HepG2 (cell line): ENCODE measurements at regions not wholly inside any gene's neighbourhood (a gene's known extent, or its start where the extent isn't known, plus 50 kb on each side); places are given as distances from the start of the nearest gene placed in this dataset.

ENCODE experiments used
- GTF2F1 ChIP-seq: fragments of 150-350 bp; IDR thresholded peaks from 2 replicates; pipeline ENCODE4 v1.6.1; 2014; ENCODE audit warnings: low read length
- JDP2 ChIP-seq: sonication (generic); formaldehyde crosslinking; IDR thresholded peaks from 2 replicates; pipeline ENCODE4 v1.8.1; 2022; ENCODE audit warnings: missing genetic modification reagents, borderline replicate concordance
- KMT2B ChIP-seq: IDR thresholded peaks from 2 replicates; pipeline ENCODE4 v1.6.1; 2016; ENCODE audit warnings: missing genetic modification reagents, missing compliant biosample characterization
- NR2F2 ChIP-seq: IDR thresholded peaks from 2 replicates; pipeline ENCODE4 v1.6.1; 2012; ENCODE audit warnings: low read depth, inconsistent platforms, borderline replicate concordance
- PCBP2 ChIP-seq: fragments of 200-400 bp; formaldehyde crosslinking; optimal IDR thresholded peaks from 2 replicates; pipeline ENCODE3; 2018; ENCODE audit warnings: low read length, low read depth; ENCODE audit not compliant: poor library complexity, severe bottlenecking
- PHF5A ChIP-seq: IDR thresholded peaks from one replicate; pipeline ENCODE4 v1.6.1; 2018; ENCODE audit warnings: low read depth, missing genetic modification reagents; ENCODE audit not compliant: unreplicated experiment
- POLR2A ChIP-seq, 2 experiments: IDR thresholded peaks; 2 replicates each; pipeline ENCODE4 v1.6.1; 2011; ENCODE audit warnings: low read depth in 2 of 2, low read length in 2 of 2, mild to moderate bottlenecking in 1 of 2, moderate library complexity in 1 of 2; ENCODE audit not compliant: insufficient read depth in 1 of 2
- RFX3 ChIP-seq: IDR thresholded peaks from 2 replicates; pipeline ENCODE4 v1.6.1; 2016; ENCODE audit warnings: missing biosample characterization, missing genetic modification reagents
- SRY ChIP-seq: sonication (generic); formaldehyde crosslinking; IDR thresholded peaks from 2 replicates; pipeline ENCODE4 v1.8.0; 2022; ENCODE audit warnings: mild to moderate bottlenecking, missing genetic modification reagents
- ZFP82 ChIP-seq: sonication (generic); formaldehyde crosslinking; IDR thresholded peaks from 2 replicates; pipeline ENCODE4 v1.5.1; 2020; ENCODE audit warnings: mild to moderate bottlenecking, missing genetic modification reagents, borderline replicate concordance
- ZFYVE20 ChIP-seq: sonication (generic); formaldehyde crosslinking; IDR thresholded peaks from 2 replicates; pipeline ENCODE4 v1.8.0; 2023; ENCODE audit warnings: low read depth, mild to moderate bottlenecking, moderate library complexity, missing genetic modification reagents, borderline replicate concordance
- ZNF33A ChIP-seq: sonication (generic); formaldehyde crosslinking; IDR thresholded peaks from 2 replicates; pipeline ENCODE4 v1.5.1; 2020; ENCODE audit warnings: missing genetic modification reagents, mild to moderate bottlenecking, moderate library complexity, borderline replicate concordance
- ZNF354B ChIP-seq: sonication (generic); formaldehyde crosslinking; IDR thresholded peaks from 2 replicates; pipeline ENCODE4 v1.8.0; 2022; ENCODE audit warnings: mild to moderate bottlenecking, missing genetic modification reagents
- ZNF670 ChIP-seq: sonication (generic); formaldehyde crosslinking; IDR thresholded peaks from 2 replicates; pipeline ENCODE4 v1.8.0; 2022; ENCODE audit warnings: mild to moderate bottlenecking, missing genetic modification reagents, borderline replicate concordance
- ZNF674 ChIP-seq: sonication (generic); formaldehyde crosslinking; IDR thresholded peaks from 2 replicates; pipeline ENCODE4 v1.5.0; 2020; ENCODE audit warnings: low read depth, mild to moderate bottlenecking, missing genetic modification reagents
- TF ChIP-seq, protein P1 (sequence below): sonication (generic); formaldehyde crosslinking; IDR thresholded peaks from 2 replicates; pipeline ENCODE4 v1.4.0; 2020; ENCODE audit warnings: mild to moderate bottlenecking, missing genetic modification reagents, borderline replicate concordance
- TF ChIP-seq, protein P2 (sequence below): sonication (generic); formaldehyde crosslinking; IDR thresholded peaks from 2 replicates; pipeline ENCODE4 v1.4.0; 2020; ENCODE audit warnings: missing genetic modification reagents
- TF ChIP-seq, protein P3 (sequence below): sonication (generic); formaldehyde crosslinking; IDR thresholded peaks from 2 replicates; pipeline ENCODE4 v1.4.0; 2020; ENCODE audit warnings: missing genetic modification reagents
- TF ChIP-seq, protein P4 (sequence below): sonication (generic); formaldehyde crosslinking; IDR thresholded peaks from 2 replicates; pipeline ENCODE4 v1.5.1; 2020; ENCODE audit warnings: missing genetic modification reagents, mild to moderate bottlenecking, borderline replicate concordance

DNA sequence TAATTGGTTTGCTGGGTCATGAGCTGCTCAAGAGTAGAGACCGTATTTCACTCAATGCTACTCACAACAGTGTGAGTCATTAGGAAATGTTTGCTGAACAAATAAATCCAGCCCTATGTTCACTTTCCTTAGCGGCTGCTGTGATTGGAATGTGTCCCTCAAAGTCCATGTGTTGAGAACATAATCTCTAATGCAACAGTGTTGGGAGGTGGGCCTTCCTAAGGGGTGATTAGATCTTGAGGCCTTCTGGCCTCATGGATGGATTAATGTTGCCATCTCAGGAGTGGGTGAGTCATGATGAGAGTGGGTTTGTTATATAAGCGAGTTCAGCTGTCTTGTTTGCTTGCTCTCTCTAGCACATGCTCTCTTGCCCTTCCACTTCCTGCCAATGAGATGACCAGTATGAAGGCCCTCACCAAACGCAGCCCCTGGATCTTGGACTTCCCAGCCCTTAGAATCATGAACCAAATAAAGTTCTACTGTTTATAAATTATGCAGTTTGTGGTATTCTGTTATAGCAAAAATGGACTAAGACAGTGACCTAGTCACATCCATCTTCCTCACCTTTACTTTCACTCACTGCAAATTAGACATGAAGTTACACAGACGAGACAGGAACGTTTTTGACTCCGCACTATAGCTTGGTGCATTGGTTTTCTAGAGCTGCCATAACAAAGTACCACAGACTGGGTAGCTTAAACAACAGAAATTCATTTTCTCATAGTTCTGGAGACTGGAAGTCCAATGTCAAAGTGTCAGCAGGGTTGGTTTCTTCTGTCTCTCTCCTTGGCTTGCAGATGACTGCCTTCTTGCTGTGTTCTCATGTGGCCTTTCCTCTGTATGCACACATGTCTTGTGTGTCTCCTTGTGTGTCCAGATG lies 50.9 kb upstream of the FAM169A start (continued):
- TF ChIP-seq, protein P1, sequence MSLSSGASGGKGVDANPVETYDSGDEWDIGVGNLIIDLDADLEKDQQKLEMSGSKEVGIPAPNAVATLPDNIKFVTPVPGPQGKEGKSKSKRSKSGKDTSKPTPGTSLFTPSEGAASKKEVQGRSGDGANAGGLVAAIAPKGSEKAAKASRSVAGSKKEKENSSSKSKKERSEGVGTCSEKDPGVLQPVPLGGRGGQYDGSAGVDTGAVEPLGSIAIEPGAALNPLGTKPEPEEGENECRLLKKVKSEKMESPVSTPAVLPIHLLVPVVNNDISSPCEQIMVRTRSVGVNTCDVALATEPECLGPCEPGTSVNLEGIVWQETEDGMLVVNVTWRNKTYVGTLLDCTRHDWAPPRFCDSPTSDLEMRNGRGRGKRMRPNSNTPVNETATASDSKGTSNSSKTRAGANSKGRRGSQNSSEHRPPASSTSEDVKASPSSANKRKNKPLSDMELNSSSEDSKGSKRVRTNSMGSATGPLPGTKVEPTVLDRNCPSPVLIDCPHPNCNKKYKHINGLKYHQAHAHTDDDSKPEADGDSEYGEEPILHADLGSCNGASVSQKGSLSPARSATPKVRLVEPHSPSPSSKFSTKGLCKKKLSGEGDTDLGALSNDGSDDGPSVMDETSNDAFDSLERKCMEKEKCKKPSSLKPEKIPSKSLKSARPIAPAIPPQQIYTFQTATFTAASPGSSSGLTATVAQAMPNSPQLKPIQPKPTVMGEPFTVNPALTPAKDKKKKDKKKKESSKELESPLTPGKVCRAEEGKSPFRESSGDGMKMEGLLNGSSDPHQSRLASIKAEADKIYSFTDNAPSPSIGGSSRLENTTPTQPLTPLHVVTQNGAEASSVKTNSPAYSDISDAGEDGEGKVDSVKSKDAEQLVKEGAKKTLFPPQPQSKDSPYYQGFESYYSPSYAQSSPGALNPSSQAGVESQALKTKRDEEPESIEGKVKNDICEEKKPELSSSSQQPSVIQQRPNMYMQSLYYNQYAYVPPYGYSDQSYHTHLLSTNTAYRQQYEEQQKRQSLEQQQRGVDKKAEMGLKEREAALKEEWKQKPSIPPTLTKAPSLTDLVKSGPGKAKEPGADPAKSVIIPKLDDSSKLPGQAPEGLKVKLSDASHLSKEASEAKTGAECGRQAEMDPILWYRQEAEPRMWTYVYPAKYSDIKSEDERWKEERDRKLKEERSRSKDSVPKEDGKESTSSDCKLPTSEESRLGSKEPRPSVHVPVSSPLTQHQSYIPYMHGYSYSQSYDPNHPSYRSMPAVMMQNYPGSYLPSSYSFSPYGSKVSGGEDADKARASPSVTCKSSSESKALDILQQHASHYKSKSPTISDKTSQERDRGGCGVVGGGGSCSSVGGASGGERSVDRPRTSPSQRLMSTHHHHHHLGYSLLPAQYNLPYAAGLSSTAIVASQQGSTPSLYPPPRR = peak; percentile 97
- TF ChIP-seq POLR2A (IDR thresholded peaks at IDR 0.05; ENCODE audit: insufficient read depth in 1 of 2, low read depth in 2 of 2, low read length in 2 of 2) = 0 out of 4 replicates have a peak, but pooled peaks of 1 of the 2 experiments have one; percentile 28
- no peak for TF ChIP-seq ZNF33A (CRISPR knock-in tag)
- TF ChIP-seq ZNF674 (CRISPR knock-in tag) = no peak
- no peak for TF ChIP-seq JDP2 (CRISPR knock-in tag)
- no peak for TF ChIP-seq PCBP2
- peak; percentile 85 for TF ChIP-seq KMT2B (CRISPR knock-in tag)
- TF ChIP-seq RFX3 (CRISPR knock-in tag) = no peak
- TF ChIP-seq GTF2F1 = no peak
- TF ChIP-seq, protein P2, sequence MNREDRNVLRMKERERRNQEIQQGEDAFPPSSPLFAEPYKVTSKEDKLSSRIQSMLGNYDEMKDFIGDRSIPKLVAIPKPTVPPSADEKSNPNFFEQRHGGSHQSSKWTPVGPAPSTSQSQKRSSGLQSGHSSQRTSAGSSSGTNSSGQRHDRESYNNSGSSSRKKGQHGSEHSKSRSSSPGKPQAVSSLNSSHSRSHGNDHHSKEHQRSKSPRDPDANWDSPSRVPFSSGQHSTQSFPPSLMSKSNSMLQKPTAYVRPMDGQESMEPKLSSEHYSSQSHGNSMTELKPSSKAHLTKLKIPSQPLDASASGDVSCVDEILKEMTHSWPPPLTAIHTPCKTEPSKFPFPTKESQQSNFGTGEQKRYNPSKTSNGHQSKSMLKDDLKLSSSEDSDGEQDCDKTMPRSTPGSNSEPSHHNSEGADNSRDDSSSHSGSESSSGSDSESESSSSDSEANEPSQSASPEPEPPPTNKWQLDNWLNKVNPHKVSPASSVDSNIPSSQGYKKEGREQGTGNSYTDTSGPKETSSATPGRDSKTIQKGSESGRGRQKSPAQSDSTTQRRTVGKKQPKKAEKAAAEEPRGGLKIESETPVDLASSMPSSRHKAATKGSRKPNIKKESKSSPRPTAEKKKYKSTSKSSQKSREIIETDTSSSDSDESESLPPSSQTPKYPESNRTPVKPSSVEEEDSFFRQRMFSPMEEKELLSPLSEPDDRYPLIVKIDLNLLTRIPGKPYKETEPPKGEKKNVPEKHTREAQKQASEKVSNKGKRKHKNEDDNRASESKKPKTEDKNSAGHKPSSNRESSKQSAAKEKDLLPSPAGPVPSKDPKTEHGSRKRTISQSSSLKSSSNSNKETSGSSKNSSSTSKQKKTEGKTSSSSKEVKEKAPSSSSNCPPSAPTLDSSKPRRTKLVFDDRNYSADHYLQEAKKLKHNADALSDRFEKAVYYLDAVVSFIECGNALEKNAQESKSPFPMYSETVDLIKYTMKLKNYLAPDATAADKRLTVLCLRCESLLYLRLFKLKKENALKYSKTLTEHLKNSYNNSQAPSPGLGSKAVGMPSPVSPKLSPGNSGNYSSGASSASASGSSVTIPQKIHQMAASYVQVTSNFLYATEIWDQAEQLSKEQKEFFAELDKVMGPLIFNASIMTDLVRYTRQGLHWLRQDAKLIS (CRISPR knock-in tag) = peak; percentile 19; the same call in 1 of the 2 replicates
- no peak for TF ChIP-seq ZNF354B (CRISPR knock-in tag)
- TF ChIP-seq ZNF670 = 0 out of 2 replicates have a peak, but pooled peaks have one; percentile 49
- TF ChIP-seq PHF5A (CRISPR knock-in tag) = peak; percentile 59
- TF ChIP-seq, protein P3, sequence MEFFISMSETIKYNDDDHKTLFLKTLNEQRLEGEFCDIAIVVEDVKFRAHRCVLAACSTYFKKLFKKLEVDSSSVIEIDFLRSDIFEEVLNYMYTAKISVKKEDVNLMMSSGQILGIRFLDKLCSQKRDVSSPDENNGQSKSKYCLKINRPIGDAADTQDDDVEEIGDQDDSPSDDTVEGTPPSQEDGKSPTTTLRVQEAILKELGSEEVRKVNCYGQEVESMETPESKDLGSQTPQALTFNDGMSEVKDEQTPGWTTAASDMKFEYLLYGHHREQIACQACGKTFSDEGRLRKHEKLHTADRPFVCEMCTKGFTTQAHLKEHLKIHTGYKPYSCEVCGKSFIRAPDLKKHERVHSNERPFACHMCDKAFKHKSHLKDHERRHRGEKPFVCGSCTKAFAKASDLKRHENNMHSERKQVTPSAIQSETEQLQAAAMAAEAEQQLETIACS = no peak
- TF ChIP-seq, protein P4, sequence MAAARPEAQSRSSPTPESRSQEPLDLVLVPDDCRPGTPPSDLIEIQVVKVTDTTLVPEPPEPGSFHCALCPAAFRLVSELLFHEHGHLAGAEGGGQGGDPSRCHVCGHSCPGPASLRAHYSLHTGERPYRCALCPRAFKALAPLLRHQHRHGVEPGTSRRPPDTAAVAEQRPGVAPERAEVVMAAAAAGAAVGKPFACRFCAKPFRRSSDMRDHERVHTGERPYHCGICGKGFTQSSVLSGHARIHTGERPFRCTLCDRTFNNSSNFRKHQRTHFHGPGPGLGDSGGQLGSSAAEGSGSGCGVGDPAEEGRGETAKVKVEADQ (CRISPR knock-in tag) = no peak
- no peak for TF ChIP-seq ZFP82 (CRISPR knock-in tag)
- no peak; the same call in 1 of the 2 replicates for TF ChIP-seq SRY (CRISPR knock-in tag)
- TF ChIP-seq NR2F2 = peak; percentile 86
- TF ChIP-seq ZFYVE20 = no peak
